CD1c-positive myeloid dendritic cell (primary cell): ENCODE measurements at regions not wholly inside any gene's neighbourhood (a gene's known extent, or its start where the extent isn't known, plus 50 kb on each side); places are given as distances from the start of the nearest gene placed in this dataset.
"Not testable (repeated sequence)": the region's sequence is repeated elsewhere in the genome, so short reads cannot be mapped to it uniquely, and the experiment has no call there.

Source experiments
- DNase-seq: peaks from one replicate; pipeline ENCODE4 v3.0.0-alpha.2; 2016; ENCODE audit errors: extremely low spot score

- no peak for DNase-seq
These were observed 615.4 kb upstream of the MAN1A1 start for GRCh38 chr6:119965008-119965407.

- no peak for DNase-seq
These were observed 612.9 kb upstream of the MAN1A1 start for GRCh38 chr6:119962505-119962904.

GRCh38 chr6:119961450-119961849 is 611.9 kb upstream of the MAN1A1 start:
- no peak for DNase-seq

GRCh38 chr6:119960456-119960855 is 610.9 kb upstream of the MAN1A1 start:
- no peak for DNase-seq

GRCh38 chr6:119960036-119960435 is 610.5 kb upstream of the MAN1A1 start:
- no peak for DNase-seq

GRCh38 chr6:119957195-119957594 is 607.6 kb upstream of the MAN1A1 start:
- DNase-seq: no peak

GRCh38 chr6:119952696-119953095 is 603.1 kb upstream of the MAN1A1 start:
- no peak for DNase-seq

GRCh38 chr6:119950681-119951080 is 601.1 kb upstream of the MAN1A1 start:
- DNase-seq: no peak

- DNase-seq: no peak
These were observed 592.7 kb upstream of the MAN1A1 start for GRCh38 chr6:119942078-119942752.

GRCh38 chr6:119938752-119939151 is 589.2 kb upstream of the MAN1A1 start:
- no peak for DNase-seq

GRCh38 chr6:119934816-119935215 is 585.3 kb upstream of the MAN1A1 start:
- DNase-seq: peak; percentile 35

- no peak for DNase-seq
These were observed 579.6 kb upstream of the MAN1A1 start for GRCh38 chr6:119929121-119929520.

GRCh38 chr6:119924888-119925287 is 575.3 kb upstream of the MAN1A1 start:
- DNase-seq: not testable (repeated sequence)

GRCh38 chr6:119922814-119923213 is 573.3 kb upstream of the MAN1A1 start:
- no peak for DNase-seq

GRCh38 chr6:119921491-119922010 is 572.0 kb upstream of the MAN1A1 start:
- DNase-seq: no peak

- DNase-seq: no peak
These were observed 567.6 kb upstream of the MAN1A1 start for GRCh38 chr6:119917186-119917585.

GRCh38 chr6:119915971-119916370 is 566.4 kb upstream of the MAN1A1 start:
- no peak for DNase-seq

GRCh38 chr6:119908157-119908556 is 558.6 kb upstream of the MAN1A1 start:
- DNase-seq: no peak

GRCh38 chr6:119902681-119903080 is 553.1 kb upstream of the MAN1A1 start:
- DNase-seq: peak; percentile 12

- no peak for DNase-seq
These were observed 547.2 kb upstream of the MAN1A1 start for GRCh38 chr6:119896806-119897205.

- DNase-seq: no peak
These were observed 546.1 kb upstream of the MAN1A1 start for GRCh38 chr6:119895626-119896025.

- no peak for DNase-seq
These were observed 545.2 kb upstream of the MAN1A1 start for GRCh38 chr6:119894811-119895210.

GRCh38 chr6:119891644-119892043 is 542.1 kb upstream of the MAN1A1 start:
- DNase-seq: peak; percentile 12

GRCh38 chr6:119891206-119891605 is 541.6 kb upstream of the MAN1A1 start:
- no peak for DNase-seq
